RWPE1 (cell line): ENCODE measurements at regions not wholly inside any gene's neighbourhood (a gene's known extent, or its start where the extent isn't known, plus 50 kb on each side); places are given as distances from the start of the nearest gene placed in this dataset.

Experiments
- CTCF ChIA-PET: fragments of 350-600 bp; sonication (Branson Sonifier 250); formaldehyde crosslinking; extraction: SDS; loops from one replicate; lab custom pipeline; 2021; lab: Yijun Ruan, JAX
- POLR2A ChIA-PET: fragments of 400-600 bp; formaldehyde crosslinking; extraction: SDS; loops from one replicate; lab custom pipeline; 2020; ENCODE audit warnings: antibody characterized with exemption; ENCODE audit not compliant: low non-redundant PET; lab: Yijun Ruan, JAX
- DNase-seq: peaks from one replicate; pipeline ENCODE4 v3.0.0; 2012; ENCODE audit warnings: low spot score
- H3K27ac ChIP-seq: fragments of 450-650 bp; 2 replicates; pipeline ENCODE4 v1.5.1; 2017
- CTCF ChIP-seq: fragments of 450-650 bp; conservative IDR thresholded peaks from 2 replicates; pipeline ENCODE4 v1.5.1; 2017; ENCODE audit warnings: low read depth, mild to moderate bottlenecking

- ChIA-PET CTCF (interaction anchor here (0.7 kb wide), 1 partner anchor 894 kb away, joined by 5 read pairs; no protein-coding TSS in a partner anchor), POLR2A (no interaction called here)
- no peak for TF ChIP-seq CTCF
- DNase-seq, result peak; percentile 32
- H3K27ac ChIP-seq, result no peak overlapping the region
Observed at GRCh38 chr13:21872795-21873194, 201.9 kb downstream of the FGF9 start.

GRCh38 chr13:21875116-21875515 lies 204.2 kb downstream of the FGF9 start:
- no peak overlapping the region for H3K27ac ChIP-seq
- no peak for DNase-seq
- TF ChIP-seq CTCF, result no peak
- ChIA-PET CTCF (no interaction called here), POLR2A (no interaction called here)

GRCh38 chr13:21879263-21879914 lies 208.5 kb downstream of the FGF9 start:
- no peak for TF ChIP-seq CTCF
- no peak for DNase-seq
- CTCF ChIA-PET, result no interaction called here
- H3K27ac ChIP-seq, result no peak overlapping the region
- POLR2A ChIA-PET, result no interaction called here

GRCh38 chr13:21882766-21883165 lies 211.9 kb downstream of the FGF9 start:
- ChIA-PET CTCF (no interaction called here), POLR2A (no interaction called here)
- H3K27ac ChIP-seq, result no peak overlapping the region
- DNase-seq, result no peak
- TF ChIP-seq CTCF, result no peak

- POLR2A ChIA-PET, result no interaction called here
- no peak for TF ChIP-seq CTCF
- no peak for DNase-seq
- no peak overlapping the region for H3K27ac ChIP-seq
- CTCF ChIA-PET, result interaction anchor here (0.5 kb wide), 1 partner anchor 444 kb away, joined by 6 read pairs; no protein-coding TSS in a partner anchor
Observed at GRCh38 chr13:21883713-21884112, 212.8 kb downstream of the FGF9 start.

- DNase-seq, result no peak
- TF ChIP-seq CTCF, result no peak
- CTCF ChIA-PET, result interaction anchor here (0.5 to 0.6 kb wide), 2 partner anchors 37 to 444 kb away, joined by 4 to 6 read pairs; no protein-coding TSS in a partner anchor
- no peak overlapping the region for H3K27ac ChIP-seq
- POLR2A ChIA-PET, result no interaction called here
Observed at GRCh38 chr13:21884299-21884909, 213.5 kb downstream of the FGF9 start.
